CD4-positive, alpha-beta T cell treated with Interleukin-4 for 1 hour (primary cell): ENCODE measurements at regions not wholly inside any gene's neighbourhood (a gene's known extent, or its start where the extent isn't known, plus 50 kb on each side); places are given as distances from the start of the nearest gene placed in this dataset.

ENCODE experiments used
- DNase-seq, 2 donors: peaks; one replicate each; pipeline ENCODE4 v3.0.0-alpha.2; 2020 to 2022

DNA sequence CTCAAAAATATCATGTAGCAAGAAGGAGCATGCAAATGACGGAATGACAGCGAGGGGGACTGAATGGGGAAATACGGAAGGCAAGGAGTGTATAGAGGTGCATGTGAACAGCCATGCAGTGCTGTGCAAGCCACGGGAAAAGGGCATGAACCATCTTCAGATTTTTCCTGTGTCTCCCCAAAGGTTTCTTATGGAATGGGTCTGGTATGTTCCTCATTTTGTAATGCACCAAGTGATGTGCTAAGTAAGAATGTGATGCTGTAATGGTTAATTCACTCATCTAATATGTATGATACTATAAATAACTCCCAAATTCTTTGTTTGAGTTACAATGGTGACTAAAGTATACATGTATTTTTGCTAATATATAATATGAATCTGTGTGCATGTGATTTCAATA lies 99.0 kb upstream of the DAB2 start:
- no peak for DNase-seq

DNA sequence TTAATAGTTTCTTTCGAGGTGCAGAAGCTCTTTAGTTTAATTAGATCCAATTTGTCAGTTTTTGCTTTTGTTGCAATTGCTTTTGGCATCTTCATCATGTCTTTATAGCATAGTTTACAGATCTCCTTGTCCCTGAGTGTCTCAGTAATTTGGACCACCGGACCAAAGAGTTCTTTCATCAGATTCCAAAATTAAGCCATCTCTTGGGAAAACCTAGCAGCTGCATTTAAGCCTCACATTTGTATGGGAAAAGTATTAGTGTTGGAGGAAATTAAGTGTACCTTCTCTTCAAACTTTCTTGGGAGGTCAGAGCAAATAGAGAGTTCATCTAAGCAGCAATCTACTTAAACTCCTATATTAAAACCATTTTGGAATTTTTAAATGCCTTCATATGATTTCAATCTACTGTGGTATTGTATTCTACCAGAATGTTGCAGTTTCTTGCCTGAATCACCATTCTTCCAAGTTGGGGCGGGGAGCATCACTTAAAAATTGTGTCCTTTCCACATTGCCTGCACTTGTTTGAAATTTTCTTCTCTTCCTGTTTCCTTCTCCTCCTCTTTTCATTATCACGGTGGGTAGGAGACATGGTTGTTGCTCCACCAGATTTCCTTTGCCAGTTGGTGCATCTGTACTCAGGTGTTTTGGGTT lies 97.3 kb upstream of the DAB2 start:
- DNase-seq = no peak

DNA sequence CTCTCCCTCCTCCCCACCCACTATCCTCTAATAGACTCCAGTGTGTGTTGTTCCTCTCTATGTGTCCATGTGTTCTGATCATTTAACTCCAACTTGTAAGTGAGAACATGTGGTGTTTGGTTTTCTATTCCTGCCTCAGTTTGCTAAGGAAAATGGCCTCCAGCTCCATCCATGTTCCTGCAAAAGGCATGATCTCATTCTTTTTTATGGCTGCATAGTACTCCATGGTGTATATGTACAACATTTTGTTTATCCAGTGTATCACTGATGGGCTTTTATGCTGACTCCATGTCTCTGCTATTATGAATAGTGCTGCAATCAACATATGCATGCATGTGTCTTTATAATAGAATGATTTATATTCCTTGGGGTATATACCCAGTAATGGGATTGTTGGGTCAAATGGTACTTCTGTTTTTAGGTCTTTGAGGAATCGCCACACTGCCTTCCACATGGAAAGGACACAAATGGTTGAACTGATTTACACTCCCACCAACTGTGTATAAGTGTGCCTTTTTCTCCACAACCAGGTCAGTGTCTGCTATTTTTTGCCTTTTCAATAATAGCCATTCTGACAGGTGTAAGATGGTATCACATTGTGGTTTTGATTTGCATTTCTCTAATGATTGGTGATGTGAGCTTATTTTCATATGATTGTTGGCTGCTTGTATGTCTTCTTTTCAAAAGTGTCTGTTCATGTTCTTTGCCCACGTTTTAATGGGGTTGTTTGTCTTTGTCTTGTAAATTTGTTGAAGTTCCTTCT lies 96.5 kb upstream of the DAB2 start:
- no peak for DNase-seq

DNA sequence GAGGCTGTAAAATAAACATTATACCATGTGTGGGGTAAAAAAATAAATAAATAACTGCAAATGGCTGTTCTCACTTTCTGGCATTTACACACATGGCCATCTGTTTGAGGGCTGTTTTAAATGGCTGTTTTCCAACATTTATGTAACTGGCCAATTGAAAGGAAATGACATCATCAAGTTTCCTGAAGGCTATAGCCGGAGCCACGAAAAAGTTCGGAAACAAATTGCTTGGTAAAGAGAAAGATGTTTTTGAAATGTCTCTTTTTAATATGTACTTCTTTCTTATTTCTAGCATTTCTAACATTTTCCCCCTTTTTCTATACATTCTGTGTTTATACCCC lies 95.4 kb upstream of the DAB2 start:
- no peak for DNase-seq

DNA sequence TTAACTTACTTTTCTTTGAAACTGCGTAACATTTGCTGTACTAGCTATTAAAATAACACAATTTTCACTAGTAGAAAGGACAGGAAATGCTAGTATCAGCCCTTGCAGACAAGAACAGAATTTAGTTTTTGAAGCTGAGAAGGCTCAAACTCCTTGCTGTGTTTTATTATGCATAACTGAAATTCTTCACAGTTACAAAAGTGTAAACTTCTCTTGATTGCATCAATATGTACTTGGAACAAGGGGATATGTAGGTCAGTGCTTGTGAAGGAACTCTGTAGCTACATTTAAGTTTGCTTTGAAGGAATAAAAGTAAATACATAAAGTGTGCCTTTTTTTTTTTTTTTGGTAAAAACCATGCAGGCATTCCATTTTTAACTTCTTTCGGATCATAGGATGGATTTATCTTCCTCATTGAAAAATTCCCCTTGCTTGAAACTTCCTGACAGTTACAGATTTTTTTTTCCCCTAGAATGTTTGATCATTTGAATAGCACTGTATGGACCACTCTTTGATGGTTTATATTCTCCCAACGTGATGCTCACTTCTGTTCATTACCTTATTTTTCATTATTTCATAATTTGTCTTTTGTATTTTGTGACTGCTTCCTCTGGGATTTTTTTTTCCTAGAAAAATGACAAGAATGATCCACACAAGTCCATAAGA lies 94.9 kb upstream of the DAB2 start:
- no peak for DNase-seq

DNA sequence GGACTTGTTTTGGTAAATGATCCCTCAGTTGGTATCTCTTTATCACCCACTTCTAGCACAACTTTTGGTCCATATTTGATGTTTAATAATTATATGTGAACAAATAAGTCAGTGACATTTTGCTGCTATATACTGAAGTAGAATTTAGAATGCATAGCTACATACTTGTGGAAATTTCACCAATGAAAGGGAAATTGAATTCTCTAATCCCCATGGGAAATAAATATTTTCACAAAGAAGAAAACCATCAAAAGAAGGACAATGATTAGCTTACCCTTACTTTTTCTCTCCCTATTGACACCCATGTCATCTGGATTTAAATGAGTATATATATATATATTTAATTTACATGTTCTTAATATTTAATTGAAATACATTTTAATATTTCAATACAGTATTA lies 94.3 kb upstream of the DAB2 start:
- DNase-seq = no peak

DNA sequence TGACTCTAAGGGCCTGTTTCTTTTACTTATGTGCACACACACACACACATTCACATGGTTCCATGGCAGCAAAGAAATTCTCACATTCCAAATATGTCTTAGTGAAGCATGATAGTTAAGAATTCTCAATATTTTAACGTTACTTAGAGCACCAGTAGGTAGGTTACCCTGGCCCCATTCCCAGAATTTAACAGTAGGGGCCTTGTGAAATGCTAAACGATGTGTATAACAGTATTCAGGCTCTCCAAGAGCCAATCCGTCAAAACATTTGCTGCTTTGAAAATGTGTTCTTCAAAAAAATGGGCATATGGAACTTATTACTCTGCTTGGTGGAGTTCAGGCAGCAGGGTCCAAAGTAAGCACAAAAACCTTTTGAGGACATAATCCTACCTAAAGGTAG lies 93.7 kb upstream of the DAB2 start:
- no peak for DNase-seq

DNA sequence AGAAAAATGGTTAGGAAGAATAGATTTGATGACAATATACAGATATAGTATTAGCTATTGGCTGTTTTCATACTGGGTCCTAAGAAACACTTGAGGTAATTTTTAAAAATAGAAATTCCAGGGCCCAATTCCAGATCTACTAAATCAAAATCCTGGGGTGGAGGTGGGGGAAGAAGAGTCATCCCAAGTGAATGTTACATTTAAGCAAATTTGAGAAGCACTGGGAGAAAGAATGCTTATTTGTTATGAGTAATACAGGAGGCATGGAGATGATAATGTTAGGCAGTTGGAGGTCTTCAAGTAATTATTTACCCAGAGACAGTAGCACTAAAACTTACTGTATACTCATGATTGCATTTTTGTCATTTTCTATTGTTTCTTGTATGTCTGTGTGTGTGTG lies 93.0 kb upstream of the DAB2 start:
- DNase-seq = no peak

DNA sequence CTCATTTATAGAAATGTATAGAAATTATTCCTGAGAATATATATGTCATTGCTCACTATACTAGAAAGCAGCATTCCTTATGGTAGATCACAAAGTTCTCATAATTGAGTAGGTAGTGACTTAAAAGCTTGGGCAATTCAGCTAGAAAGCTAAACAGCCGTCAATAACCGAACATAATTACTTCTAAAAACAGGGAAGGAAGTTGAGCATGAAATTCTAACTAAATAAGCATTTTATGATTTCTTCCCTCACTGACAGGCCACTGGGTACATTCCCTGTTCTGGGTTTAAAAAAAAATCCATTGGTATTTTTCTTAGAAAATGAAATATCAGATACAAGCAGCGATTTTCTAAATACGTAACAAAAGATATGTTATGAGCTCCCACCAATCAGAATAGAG lies 91.1 kb upstream of the DAB2 start:
- no peak for DNase-seq

DNA sequence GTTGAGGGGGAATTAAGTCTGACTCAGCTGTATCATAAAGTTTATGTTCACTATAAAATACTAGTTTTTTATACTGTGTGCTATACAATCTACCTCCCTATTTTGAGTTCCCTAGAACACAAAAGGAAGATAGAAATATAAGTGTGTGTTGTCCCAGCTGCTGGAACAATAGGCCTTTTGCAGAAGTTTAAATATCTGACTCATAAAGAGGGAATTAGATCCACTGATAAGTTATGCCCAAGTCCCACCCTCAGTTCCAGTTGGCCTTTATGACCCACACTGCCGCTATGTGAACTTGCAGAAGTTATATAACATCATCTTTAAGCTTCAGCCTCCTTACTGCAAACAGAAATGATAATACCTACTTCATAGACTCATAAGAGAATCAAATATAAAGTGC lies 88.5 kb upstream of the DAB2 start:
- no peak for DNase-seq

DNA sequence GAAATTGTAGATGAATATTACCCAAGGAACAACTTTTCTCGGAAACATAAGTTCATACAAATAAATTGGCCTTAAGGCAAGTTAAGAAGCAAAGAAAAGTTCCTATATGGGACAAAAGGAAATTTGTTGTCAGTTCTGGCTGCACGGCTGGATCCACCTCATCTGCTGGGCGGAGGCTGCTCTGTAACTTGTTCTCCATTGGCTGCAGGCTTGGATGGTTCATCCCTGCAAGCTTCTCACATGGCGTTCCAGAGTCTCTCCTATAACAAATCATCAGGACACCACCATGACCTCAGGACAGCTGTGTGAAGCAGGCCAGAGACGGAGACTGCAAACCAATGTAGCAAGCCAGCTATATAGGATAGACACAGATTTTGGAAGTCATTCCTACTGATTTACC lies 81.4 kb upstream of the DAB2 start:
- no peak for DNase-seq

DNA sequence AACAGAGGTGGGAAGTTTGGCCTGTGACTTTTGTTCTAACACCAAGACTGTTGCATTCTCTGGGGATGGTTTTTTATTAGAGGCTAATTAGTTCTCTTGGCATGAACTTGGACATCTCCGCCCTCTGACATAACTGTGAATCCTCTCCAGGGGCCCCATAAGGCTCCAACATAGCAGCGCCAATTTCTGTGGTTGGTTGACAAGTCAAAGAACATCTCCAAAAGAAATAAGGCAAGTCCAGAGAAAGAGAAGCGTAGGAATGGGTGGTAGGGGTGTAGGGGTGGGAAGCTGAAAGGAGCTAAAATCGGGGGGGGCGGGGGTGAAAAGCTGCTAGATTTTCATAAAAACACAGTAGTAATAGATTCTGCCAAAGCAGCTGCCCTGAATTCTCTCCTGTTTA lies 81.0 kb upstream of the DAB2 start:
- no peak for DNase-seq

DNA sequence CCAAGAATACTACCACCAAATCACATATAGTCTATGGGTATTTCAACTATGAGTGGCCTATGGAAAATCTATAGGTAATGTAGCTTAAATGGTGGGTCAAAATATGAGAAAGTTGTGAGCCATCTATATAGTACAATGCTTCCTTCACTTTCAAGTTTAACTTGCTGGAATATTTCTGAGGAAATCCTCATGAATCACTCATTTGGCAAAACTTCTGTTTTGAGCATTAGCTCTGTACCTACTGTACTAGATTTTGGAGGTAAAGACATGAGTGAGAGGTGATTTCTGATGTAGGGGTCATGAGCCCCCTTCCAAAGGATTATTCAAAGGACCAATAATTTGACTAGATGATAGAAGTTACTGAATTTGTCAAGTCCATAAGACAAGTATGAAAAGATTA lies 80.6 kb upstream of the DAB2 start:
- DNase-seq = no peak

DNA sequence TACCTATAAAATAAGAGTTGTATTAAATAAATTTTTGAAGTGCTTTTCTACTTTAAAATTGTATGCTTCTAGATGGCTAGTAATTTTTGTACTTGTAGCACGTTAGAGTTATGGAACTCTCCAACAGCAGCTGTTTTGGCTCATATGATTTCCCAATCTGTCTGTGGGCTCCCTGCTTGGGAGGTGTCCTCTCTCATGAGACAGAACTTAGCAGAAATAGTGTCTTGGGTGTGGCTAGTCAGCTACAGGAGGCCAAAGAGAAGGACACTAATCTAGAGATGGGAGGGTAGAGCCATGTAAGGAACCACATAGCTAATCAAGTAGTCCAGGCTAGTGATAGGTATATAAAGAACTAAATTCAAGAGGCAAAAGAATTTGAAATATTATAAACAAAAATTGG lies 78.4 kb upstream of the DAB2 start:
- DNase-seq = no peak

DNA sequence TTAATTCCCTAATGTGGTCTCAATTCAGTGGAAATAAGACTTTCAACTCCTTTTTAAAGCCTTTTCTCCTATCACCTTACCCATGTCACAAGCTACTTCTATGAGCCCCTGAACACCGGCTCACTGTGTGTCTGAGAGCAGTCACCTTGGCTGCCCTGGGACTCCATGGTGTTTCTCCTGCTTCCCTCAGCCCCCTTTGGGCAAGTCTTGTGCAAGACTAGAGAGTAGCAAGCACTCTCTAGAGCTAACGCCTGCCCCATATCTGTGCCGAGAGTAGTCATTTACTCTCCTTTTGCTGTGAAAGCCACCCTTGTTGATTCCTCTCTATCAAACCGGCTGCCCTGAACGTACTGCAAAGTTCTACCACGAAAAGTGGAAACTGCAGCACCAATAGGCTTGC lies 77.9 kb upstream of the DAB2 start:
- no peak for DNase-seq

DNA sequence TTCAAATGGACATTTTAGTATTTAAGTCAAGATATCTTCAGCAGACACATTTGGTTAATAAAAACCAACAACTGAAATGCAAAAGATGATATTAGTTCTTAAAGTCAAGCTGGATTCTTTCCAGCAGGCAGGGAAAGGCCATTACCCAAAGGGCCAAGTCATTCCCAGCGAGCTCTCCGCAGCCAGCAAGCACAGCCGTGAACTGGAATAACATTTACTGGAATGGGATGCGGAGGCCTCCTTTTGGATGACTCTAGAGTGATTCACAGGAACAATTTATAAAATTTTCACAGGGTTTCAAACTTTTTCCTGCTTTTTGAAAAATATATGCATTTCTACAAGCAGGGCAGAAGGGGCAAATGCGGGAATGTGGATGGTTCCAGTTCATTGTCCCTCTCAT lies 76.6 kb upstream of the DAB2 start:
- no peak for DNase-seq

DNA sequence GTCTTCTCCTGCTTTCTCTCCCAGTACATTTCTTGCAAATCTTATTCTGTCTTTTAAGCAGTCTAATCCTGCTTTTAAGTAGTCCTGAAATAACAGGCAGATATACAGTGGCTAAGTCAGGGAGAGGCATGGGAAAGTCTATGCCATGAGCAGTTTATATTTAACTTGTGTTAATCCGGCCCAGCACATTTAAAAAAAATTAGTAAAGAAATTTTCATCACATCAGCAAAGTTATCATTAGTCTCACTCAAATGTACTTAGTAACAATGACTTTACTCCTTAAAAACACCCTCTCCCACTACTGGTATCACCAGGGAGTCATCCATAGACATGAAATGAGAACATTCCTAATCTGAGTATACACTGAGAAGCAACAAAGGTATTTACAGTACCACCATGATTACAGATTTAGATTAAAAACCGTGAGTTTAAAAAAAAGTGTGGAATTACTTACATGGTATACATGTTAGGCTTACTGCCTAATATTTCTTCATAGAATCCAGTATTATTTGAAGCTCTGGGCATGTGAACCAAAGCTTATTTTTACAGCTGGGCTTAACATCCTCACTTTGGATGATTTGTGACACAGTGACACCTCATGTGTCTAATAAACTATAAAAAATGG lies 75.9 kb upstream of the DAB2 start:
- DNase-seq = no peak

DNA sequence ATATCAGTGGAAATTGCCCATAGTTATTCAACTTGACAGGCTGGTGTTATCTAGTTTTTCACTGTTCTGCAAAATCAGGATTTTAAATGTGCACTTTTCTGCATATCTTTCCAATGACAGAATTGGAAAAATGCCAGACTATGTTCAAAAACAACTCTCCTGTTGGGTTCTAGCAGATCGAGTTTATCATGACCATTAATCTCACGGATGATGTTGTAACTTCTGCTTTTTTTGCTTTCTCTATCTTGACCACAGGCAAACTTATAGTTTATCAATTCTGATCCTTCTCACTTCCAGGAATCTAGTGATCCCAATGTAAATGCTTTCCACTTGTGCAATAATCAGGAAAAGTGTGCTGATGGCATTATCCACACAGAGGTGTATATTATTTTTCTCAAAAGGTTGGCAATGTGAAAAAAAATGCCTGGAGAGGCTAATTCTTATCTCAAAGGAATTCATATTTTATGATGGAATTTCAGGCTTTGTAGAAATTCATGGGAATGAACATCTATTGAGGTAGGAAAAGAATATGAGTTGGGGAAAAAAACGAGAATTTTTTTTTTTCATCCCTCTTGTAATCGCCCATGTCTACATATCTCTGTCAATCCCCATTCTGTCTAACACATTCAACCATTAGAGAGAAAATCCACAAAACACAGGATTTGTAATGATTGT lies 73.6 kb upstream of the DAB2 start:
- DNase-seq = no peak

DNA sequence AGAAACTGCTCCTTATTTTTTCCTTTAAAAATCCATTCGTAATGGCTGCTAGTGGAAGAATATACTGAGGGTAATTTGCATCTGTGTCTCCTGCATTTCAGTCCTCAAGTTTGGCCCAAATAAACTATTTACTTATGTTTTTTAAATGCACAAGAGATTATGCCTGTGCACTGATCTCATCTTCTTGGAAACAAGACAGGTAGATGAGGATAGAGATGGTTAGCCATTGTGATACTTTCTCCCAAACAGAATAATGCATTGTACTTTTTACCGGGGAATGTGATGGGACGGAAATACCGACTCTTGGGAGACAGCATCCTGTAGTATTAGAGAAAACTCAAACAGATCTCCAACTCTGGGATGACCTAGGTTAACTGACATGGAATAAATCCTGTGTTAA lies 72.5 kb upstream of the DAB2 start:
- DNase-seq = no peak

DNA sequence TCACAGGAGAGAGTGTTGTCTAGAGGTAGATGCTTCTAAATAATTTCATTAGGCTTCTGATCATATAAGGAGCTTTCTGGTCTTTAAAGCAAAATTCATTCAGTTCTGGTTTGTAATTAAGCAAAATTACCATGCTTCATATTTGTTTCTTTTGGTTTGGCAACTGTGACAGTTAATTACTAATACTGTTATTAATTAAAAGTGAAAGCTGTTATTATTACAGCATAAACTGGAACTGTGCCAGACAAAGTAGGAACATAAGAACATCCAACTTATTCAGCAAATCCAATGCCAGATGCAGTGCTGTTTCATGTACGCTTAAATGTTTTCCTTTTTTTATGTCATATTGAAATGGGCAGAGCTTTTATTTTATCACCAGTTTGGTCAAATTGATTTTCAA lies 70.4 kb upstream of the DAB2 start:
- no peak for DNase-seq

DNA sequence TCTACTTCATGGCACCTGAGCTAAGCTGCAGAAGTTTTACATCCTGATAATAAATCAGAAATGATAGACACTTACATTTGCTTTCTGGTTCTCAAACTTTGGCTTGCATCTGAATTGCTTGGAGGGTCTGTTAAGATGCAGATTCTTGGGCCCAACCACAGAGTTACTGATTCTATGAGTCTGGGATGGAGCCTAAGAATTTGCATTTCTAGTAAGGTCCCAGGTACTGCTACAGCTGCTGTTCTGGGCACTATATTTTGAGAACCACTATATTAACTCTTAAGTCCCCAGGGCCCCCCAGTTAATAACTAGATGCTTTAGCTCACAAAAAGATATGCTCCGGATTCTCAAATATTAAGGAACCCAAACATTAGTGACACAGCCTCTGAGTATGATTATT lies 69.8 kb upstream of the DAB2 start:
- DNase-seq = no peak

DNA sequence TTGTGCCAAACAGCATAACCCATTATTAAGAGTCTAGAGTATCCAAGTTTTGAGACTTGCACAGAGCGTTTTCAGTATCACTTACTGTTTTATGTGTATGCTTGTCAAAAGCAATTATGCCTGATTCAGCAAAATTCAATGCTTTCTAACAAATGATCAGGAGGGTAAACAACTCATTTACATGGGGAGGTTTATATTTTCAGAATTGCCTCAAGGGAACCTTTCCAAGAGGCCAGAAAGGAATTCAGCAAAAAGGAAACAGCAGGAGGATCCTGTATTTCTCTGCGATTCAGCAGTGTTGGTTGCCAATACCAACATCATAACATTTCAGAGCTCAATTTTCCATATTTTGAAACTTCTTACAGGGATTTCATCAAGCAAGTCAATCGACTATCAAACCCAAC lies 69.3 kb upstream of the DAB2 start:
- DNase-seq = no peak

DNA sequence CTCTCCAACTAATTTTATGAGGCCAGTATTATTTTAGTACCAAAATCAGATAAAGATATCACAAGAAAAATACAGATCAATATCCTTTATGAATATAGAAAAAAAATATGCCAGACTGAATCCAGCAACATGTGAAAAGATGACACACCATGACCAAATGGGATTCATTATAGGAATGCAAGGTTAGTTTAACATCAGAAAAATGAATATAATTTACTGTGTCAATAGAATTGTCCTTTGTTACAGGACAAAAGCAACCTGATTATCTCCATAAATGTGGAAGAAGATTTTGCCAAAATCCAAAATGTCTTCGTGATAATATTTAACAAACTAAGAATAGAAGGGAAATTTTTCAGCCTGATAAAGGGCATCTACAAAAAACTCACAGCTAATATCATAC lies 66.4 kb upstream of the DAB2 start:
- DNase-seq = no peak

DNA sequence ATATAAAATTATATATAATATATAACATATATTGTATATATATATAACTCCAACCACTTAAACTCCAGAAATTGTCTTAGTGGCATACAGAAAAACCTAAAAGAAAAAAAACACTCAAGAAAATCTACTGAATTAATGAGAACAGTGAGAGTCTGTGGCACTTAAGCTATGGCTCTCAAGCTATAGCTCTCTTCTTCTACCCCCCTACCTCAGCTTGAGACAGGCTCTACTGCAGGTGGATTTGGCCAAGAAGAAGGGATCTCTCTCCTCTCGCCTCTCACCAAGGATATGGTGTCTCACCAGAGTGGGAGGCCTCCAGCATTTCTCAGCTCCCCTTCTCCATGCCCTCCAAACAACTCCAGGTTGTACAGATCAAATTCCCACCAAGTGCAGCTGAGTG lies 64.5 kb upstream of the DAB2 start:
- no peak for DNase-seq
